ENCODE measurements at regions not wholly inside any gene's neighbourhood (a gene's known extent, or its start where the extent isn't known, plus 50 kb on each side); places are given as distances from the start of the nearest gene placed in this dataset.

DNA sequence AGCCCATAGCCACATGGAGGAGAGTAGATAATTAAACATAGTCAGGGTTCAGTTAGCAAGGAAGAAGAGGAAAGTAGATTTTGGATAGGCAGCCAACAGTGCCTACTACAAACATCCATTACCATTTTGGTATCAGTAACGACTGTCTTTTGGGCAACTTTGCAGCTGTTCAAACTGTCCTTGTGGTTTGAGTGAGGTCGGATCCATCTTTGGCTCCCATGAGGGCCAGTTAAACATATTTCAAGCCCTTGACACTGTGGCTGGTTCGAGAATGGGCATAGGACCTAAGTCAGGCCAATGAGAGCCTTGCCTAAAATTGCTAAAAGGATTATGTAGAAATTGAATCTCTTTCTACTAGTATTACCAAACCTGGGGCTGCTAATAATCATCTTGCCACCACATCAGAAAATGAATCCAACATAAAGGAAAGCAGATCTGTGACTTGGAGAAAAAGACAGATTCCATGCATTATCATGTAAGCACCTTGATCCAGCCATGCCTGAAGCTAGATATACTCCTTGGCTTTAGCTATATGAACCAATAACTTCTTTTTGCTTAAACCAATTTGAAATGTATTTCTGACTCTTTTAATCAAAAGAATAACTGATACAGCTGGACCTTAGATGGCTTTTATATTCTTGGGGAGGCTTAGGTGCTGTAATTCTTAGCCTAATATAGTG, 75.0 kb upstream of the STAM2 start:
- TF ChIP-seq GATA3 (IDR thresholded peaks at IDR 0.05; ENCODE audit: low read depth, low read length) (no peak), GATA2 (IDR thresholded peaks at IDR 0.05; ENCODE audit: low read depth, low read length) (no peak)

DNA sequence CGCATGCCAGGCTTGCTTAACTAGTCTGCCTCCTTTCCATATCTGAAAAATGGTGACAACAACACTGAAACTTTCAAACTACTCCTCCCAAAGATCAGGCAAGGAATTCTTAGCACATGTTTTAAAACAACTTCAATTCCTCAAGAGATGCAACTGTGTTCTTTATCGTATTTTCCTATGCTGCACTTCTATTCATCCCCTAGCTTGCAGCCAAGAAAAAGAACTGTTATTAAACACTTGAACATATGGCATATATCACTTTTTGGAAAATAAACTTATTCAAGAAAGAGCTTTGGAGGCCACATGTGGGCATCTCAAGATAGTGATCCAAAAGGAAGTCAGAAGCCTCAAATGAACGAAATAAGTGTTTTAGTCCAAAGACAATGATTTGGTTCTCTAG, 75.6 kb upstream of the STAM2 start:
- TF ChIP-seq GATA2 (IDR thresholded peaks at IDR 0.05; ENCODE audit: low read depth, low read length) (no peak), GATA3 (IDR thresholded peaks at IDR 0.05; ENCODE audit: low read depth, low read length) (no peak)

DNA sequence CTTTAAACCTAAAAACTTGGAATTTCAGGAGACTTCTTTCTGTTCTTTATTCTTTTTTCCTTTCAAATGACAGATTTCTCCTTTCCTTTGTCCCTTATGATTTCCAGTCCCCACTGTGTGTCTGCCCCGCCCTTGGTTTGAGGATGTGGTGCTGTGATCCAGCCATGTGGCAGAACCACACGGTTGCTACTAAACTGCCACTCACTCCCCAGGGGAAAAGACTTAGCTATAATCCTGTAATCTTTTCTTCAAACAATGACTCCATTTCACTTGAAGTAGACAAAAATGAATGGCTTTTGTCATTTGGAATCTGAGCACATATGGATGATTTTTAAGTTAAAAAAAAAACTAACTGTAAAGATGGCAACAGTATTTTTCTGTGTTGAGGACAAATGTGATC, 76.2 kb upstream of the STAM2 start:
- TF ChIP-seq GATA3 (IDR thresholded peaks at IDR 0.05; ENCODE audit: low read depth, low read length), result no peak
- TF ChIP-seq GATA2 (IDR thresholded peaks at IDR 0.05; ENCODE audit: low read depth, low read length), result no peak

DNA sequence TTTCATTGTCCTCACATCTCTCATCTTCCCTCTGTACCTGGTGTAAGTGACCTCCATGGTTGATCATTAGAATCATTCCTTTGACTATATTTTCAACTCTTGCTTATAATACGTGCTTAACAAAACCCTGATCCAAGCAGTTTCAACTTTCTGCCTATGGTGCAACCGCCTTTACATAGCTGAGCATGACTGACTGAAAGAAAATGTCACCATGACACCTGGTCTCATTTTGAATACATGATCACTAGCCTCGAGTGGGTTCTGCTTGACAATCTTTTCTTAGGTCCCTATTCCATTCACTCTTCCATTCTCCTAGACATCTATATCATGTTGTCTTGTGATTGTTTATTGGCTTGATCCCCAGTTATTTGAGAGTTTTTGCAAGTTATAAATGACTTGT, 78.9 kb upstream of the STAM2 start:
- TF ChIP-seq GATA3 (IDR thresholded peaks at IDR 0.05; ENCODE audit: low read depth, low read length) (no peak), GATA2 (IDR thresholded peaks at IDR 0.05; ENCODE audit: low read depth, low read length) (no peak)

DNA sequence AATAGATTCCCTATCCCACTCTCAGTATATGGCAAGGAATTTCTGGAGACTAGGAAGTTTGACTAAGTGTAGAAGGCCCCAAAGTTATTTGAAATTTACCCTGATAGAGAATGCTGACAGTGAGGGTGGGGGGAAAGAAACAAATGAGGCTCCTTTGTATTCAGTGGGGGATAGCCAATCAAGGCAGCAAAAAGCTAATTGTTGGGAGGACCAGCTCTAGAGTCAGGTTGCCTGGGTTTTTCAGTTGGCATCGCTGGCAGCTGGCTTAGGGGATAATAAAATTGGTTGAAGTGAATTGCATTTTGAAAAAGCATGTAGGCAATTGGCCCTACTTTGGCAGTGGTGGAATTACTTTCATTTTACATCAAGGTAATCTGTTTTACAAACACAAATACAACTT, 79.4 kb upstream of the STAM2 start:
- TF ChIP-seq GATA2 (IDR thresholded peaks at IDR 0.05; ENCODE audit: low read depth, low read length) (no peak), GATA3 (IDR thresholded peaks at IDR 0.05; ENCODE audit: low read depth, low read length) (no peak)

DNA sequence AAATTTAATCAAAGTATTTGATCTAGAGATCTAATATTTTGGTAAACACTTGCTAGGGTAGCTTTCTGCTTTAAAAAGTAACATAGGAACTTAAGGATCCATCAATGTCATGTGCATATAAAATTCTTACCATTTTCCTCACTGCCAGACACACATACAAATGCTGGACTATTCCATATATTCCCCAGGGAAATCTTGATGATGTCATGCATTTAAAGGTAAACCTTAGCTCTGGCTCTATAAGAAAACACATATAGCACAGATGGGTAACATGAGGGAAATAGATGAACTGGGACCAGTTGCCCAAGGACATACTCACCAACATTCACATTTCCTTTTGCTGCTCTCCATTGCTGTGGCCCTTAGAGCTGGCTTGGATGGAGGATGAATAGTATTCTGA, 79.1 kb upstream of the FMNL2 start:
- TF ChIP-seq GATA3 (IDR thresholded peaks at IDR 0.05; ENCODE audit: low read depth, low read length) (no peak), GATA2 (IDR thresholded peaks at IDR 0.05; ENCODE audit: low read depth, low read length) (no peak)

DNA sequence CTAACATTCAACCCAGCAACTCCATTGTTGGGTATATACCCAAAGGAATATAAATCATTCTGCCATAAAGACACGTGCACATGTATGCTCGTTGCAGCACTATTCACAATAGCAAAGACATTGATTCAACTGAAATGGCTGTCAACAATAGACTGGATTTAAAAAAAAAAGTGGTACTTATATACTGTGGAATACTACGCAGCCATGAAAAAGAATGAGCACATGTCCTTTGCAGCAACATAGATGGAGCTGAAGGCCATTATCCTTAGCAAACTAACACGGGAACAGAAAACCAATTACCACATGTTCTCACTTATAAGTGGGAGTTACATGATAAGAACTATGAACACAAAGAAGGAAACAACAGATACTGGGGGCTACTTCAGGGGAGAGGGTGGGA, 74.0 kb upstream of the FMNL2 start:
- TF ChIP-seq GATA2 (IDR thresholded peaks at IDR 0.05; ENCODE audit: low read depth, low read length) (no peak), GATA3 (IDR thresholded peaks at IDR 0.05; ENCODE audit: low read depth, low read length) (no peak)

DNA sequence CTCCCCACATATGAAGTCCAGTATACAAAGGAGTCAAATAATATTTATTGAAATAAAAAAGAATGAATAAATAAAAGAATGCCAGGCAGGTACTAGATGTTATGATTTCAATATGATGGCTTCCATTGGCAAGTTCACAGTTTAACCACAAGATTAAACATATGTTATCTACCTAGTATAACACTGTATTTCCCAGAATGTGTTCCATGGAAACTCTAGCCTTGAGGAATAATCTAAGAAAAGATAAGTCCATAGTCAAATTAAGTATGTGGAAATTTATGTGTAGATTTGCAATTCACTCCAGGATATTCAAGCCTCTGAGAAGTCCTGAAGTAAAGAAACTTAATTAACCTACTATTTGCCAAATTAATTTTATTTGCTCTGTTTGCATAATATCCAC, 71.1 kb upstream of the FMNL2 start:
- TF ChIP-seq GATA3 (IDR thresholded peaks at IDR 0.05; ENCODE audit: low read depth, low read length) (no peak), GATA2 (IDR thresholded peaks at IDR 0.05; ENCODE audit: low read depth, low read length) (no peak)

DNA sequence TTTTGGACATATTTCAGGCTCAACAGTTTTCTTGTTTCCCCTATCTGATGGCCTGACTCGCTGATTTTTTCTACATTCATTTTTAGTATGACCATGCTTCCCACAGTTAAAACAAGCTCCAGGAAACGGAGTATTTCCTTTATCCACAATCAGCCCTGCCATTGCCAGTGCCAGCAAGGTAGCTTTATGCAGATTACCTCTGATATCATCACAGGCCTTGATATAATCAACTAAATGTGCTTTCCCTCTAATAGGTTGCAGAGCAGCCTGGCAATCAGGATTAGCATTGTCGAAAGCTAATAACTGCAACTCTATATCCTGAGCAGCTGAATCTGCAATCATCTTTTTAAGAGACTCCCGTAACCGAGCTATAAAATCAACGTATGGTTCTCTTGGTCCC, 57.1 kb upstream of the FMNL2 start:
- TF ChIP-seq GATA2 (IDR thresholded peaks at IDR 0.05; ENCODE audit: low read depth, low read length), result peak; percentile 67

DNA sequence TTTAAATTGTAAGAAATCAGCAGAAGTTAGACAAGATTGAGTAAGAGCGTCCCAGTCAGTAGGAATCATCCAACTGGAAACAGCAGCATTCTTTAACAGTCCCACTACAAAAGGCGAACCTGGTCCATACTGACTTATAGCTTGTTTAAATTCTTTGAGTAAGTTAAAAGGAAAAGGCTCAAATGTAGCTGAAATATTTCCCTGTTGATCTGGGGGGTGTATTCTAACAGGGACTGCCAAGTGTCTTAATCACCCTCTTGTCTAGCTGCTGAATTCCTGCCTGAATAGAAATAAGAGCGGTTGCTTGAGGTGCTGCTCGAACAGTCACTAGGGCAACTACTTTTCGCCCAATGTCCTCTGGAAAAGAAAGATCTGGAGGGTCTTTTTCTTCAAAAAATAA, 56.4 kb upstream of the FMNL2 start:
- no peak for TF ChIP-seq GATA2 (IDR thresholded peaks at IDR 0.05; ENCODE audit: low read depth, low read length)
- TF ChIP-seq GATA3 (IDR thresholded peaks at IDR 0.05; ENCODE audit: low read depth, low read length), result no peak

DNA sequence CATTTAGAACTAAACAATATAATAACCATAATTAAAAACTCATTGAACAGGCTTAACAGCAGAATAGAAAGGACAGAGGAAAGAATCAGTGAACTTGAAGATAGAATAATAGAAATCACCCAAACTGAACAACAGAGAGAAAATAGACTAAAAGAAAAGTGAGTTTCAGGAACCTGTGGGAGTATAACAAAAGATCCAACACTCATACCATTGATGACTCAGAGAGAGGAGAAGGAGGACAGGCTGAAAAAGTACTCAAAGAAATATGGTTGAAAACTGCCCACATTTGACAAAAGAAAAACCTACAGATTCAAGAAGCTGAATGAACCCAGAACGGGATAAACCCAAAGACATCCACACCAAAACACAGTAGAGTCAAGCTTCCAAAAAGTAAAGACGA, 54.2 kb upstream of the FMNL2 start:
- TF ChIP-seq GATA3 (IDR thresholded peaks at IDR 0.05; ENCODE audit: low read depth, low read length) (no peak), GATA2 (IDR thresholded peaks at IDR 0.05; ENCODE audit: low read depth, low read length) (no peak)

DNA sequence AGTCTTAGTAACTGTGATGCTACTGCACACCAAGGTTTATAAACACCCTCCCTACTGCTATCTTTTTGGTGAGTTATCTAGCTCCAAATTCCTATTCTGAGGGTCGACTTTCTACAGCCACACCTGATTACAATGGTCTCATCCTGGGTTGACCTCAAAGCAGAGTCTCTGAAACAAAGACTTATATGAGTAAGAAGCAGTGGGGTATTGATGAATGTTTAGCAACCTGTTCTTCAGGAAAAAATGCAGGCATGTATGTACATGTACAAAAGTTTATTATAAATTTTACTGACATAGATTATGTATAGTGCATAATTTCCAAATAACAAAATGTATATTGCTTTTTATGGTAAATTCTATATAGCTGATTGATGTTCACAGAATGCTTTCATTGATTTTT, 51.6 kb upstream of the FMNL2 start:
- TF ChIP-seq GATA2 (IDR thresholded peaks at IDR 0.05; ENCODE audit: low read depth, low read length), result no peak
- TF ChIP-seq GATA3 (IDR thresholded peaks at IDR 0.05; ENCODE audit: low read depth, low read length), result no peak

DNA sequence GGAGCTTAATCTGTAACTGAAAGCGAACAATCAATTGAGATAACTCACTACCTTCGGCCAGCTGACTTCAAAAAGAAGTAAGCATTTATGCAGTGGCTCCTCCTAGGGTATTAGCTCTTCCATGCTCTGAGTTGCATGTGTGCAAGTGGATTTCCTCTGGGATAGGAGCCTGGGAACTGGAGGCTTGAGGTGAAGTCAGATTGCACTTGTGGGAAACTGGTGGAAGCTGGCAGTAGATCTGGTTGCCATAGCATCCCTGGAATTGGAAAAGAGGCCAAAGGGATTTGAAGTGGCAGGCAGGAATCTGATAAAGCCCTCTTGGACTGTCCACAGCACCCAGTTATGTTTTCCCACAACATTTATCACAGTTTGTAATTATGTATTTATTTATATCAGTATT, 50.6 kb upstream of the FMNL2 start:
- TF ChIP-seq GATA3 (IDR thresholded peaks at IDR 0.05; ENCODE audit: low read depth, low read length) (no peak), GATA2 (IDR thresholded peaks at IDR 0.05; ENCODE audit: low read depth, low read length) (no peak)
